ENCODE measurements at regions not wholly inside any gene's neighbourhood (a gene's known extent, or its start where the extent isn't known, plus 50 kb on each side); places are given as distances from the start of the nearest gene placed in this dataset.
"Not testable (repeated sequence)": the region's sequence is repeated elsewhere in the genome, so short reads cannot be mapped to it uniquely, and the experiment has no call there.

DNA sequence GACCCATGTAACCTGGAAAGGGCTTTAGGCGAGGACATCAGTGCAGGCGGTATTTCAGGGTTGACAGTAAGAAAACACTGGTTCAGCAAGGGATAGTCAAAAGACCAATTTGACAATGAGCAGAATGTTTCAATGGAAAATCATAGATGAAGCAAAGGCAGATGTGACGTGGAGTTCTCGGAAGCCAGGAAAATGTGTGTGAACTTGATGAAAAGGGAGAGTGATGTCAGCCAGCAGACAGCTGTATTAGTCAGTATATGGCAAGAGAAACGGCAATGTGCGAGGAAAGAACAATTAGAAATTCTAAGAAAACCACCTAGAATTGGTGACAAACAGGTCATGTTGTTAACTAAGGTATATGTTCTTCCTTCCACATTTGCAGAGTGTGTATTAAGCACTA lies 503.9 kb upstream of the DAB2 start:
- no peak for DNase-seq

GRCh38 chr5:39919876-39920275 lies 495.1 kb upstream of the DAB2 start:
- Histone ChIP-seq H3K36me3 (ENCODE audit: control insufficient read depth in 4 of 4, insufficient read depth in 4 of 4, low read length in 3 of 4) (no peaks in the 10 kb centered on the region), H3K4me1 (ENCODE audit: control extremely low read depth in 1 of 4, control insufficient read depth in 4 of 4, insufficient read depth in 4 of 4, low read length in 3 of 4) (no peaks in the 10 kb centered on the region), H3K4me3 (ENCODE audit: control insufficient read depth in 1 of 7, extremely low read depth in 1 of 7, insufficient read depth in 4 of 7, low read depth in 2 of 7, low read length in 6 of 7) (no peak overlapping the region), H3K9me3 (ENCODE audit: control extremely low read depth in 1 of 5, control insufficient read depth in 4 of 5, insufficient read depth in 2 of 5, low read depth in 1 of 5, low read length in 4 of 5) (no peaks in the 10 kb centered on the region), H3K27me3 (replicated peaks in 2 of 5; ENCODE audit: control insufficient read depth in 4 of 5, insufficient read depth in 5 of 5, low read length in 4 of 5) (no peaks in the 10 kb centered on the region), H3K27ac (ENCODE audit: insufficient read depth in 1 of 2, low read depth in 1 of 2, low read length in 2 of 2, poor library complexity in 1 of 2, severe bottlenecking in 2 of 2) (no peak overlapping the region)
- ChIA-PET CTCF (no interaction called here), POLR2A (no interaction called here)
- no CpG with 5 or more reads among the region's 1 CpG for WGBS (ENCODE audit: insufficient coverage)
- DNase-seq = no peak

More for the DNA sequence above, 503.9 kb upstream of the DAB2 start:
- no peaks in the 10 kb centered on the region for H3K9me3 ChIP-seq (ENCODE audit: control extremely low read depth in 1 of 5, control insufficient read depth in 4 of 5, insufficient read depth in 2 of 5, low read depth in 1 of 5, low read length in 4 of 5)
- POLR2A ChIA-PET = no interaction called here
- no peaks in the 10 kb centered on the region for H3K36me3 ChIP-seq (ENCODE audit: control insufficient read depth in 4 of 4, insufficient read depth in 4 of 4, low read length in 3 of 4)
- H3K27ac ChIP-seq (ENCODE audit: insufficient read depth in 1 of 2, low read depth in 1 of 2, low read length in 2 of 2, poor library complexity in 1 of 2, severe bottlenecking in 2 of 2) = no peak overlapping the region
- no peaks in the 10 kb centered on the region for H3K4me1 ChIP-seq (ENCODE audit: control extremely low read depth in 1 of 4, control insufficient read depth in 4 of 4, insufficient read depth in 4 of 4, low read length in 3 of 4)
- WGBS (ENCODE audit: insufficient coverage) = 93% methylated on average over 6 of the region's 6 CpGs
- CTCF ChIA-PET = no interaction called here
- no peaks in the 10 kb centered on the region for H3K27me3 ChIP-seq (replicated peaks in 2 of 5; ENCODE audit: control insufficient read depth in 4 of 5, insufficient read depth in 5 of 5, low read length in 4 of 5)
- no peak overlapping the region for H3K4me3 ChIP-seq (ENCODE audit: control insufficient read depth in 1 of 7, extremely low read depth in 1 of 7, insufficient read depth in 4 of 7, low read depth in 2 of 7, low read length in 6 of 7)

DNA sequence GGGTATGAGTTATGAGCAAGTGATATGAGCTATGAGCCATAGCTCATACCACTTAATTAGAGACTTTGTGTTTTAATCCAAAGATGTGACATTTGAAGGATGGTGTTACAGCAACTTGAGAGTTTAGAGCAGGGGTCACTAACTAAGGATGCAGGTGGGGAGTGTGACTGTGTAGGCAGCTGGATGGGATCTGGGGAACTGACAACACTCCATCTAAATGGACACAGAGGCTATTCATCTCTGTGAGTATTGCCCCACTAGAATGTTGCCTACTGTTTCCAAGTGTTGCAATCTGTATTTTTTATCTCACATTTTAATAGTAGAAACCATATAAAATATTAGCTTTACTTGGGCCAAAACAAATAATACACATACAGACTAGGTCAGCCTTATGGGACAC lies 488.1 kb upstream of the DAB2 start:
- CTCF ChIA-PET = no interaction called here

GRCh38 chr5:39907267-39907951 lies 482.6 kb upstream of the DAB2 start:
- 93% methylated on average over 19 of the region's 19 CpGs for WGBS (ENCODE audit: insufficient coverage)
- H3K27ac ChIP-seq (ENCODE audit: insufficient read depth in 1 of 2, low read depth in 1 of 2, low read length in 2 of 2, poor library complexity in 1 of 2, severe bottlenecking in 2 of 2); H3K4me1 ChIP-seq (ENCODE audit: control extremely low read depth in 1 of 4, control insufficient read depth in 4 of 4, insufficient read depth in 4 of 4, low read length in 3 of 4); H3K9me3 ChIP-seq (ENCODE audit: control extremely low read depth in 1 of 5, control insufficient read depth in 4 of 5, insufficient read depth in 2 of 5, low read depth in 1 of 5, low read length in 4 of 5); H3K27me3 ChIP-seq (replicated peaks in 2 of 5; ENCODE audit: control insufficient read depth in 4 of 5, insufficient read depth in 5 of 5, low read length in 4 of 5); CTCF ChIA-PET; DNase-seq; POLR2A ChIA-PET; H3K36me3 ChIP-seq (ENCODE audit: control insufficient read depth in 4 of 4, insufficient read depth in 4 of 4, low read length in 3 of 4); H3K4me3 ChIP-seq (ENCODE audit: control insufficient read depth in 1 of 7, extremely low read depth in 1 of 7, insufficient read depth in 4 of 7, low read depth in 2 of 7, low read length in 6 of 7): not testable (repeated sequence)

More for the DNA sequence above, 488.1 kb upstream of the DAB2 start:
- no peaks in the 10 kb centered on the region for H3K36me3 ChIP-seq (ENCODE audit: control insufficient read depth in 4 of 4, insufficient read depth in 4 of 4, low read length in 3 of 4)
- POLR2A ChIA-PET = no interaction called here
- no peak overlapping the region for H3K27ac ChIP-seq (ENCODE audit: insufficient read depth in 1 of 2, low read depth in 1 of 2, low read length in 2 of 2, poor library complexity in 1 of 2, severe bottlenecking in 2 of 2)
- no peak for DNase-seq
- H3K9me3 ChIP-seq (ENCODE audit: control extremely low read depth in 1 of 5, control insufficient read depth in 4 of 5, insufficient read depth in 2 of 5, low read depth in 1 of 5, low read length in 4 of 5) = no peaks in the 10 kb centered on the region
- no peaks in the 10 kb centered on the region for H3K27me3 ChIP-seq (replicated peaks in 2 of 5; ENCODE audit: control insufficient read depth in 4 of 5, insufficient read depth in 5 of 5, low read length in 4 of 5)
- H3K4me3 ChIP-seq (ENCODE audit: control insufficient read depth in 1 of 7, extremely low read depth in 1 of 7, insufficient read depth in 4 of 7, low read depth in 2 of 7, low read length in 6 of 7) = no peak overlapping the region
- no peaks in the 10 kb centered on the region for H3K4me1 ChIP-seq (ENCODE audit: control extremely low read depth in 1 of 4, control insufficient read depth in 4 of 4, insufficient read depth in 4 of 4, low read length in 3 of 4)

- Histone ChIP-seq H3K27me3 (replicated peaks in 2 of 5; ENCODE audit: control insufficient read depth in 4 of 5, insufficient read depth in 5 of 5, low read length in 4 of 5) (no peaks in the 10 kb centered on the region), H3K4me3 (ENCODE audit: control insufficient read depth in 1 of 7, extremely low read depth in 1 of 7, insufficient read depth in 4 of 7, low read depth in 2 of 7, low read length in 6 of 7) (no peak overlapping the region), H3K27ac (ENCODE audit: insufficient read depth in 1 of 2, low read depth in 1 of 2, low read length in 2 of 2, poor library complexity in 1 of 2, severe bottlenecking in 2 of 2) (no peak overlapping the region), H3K36me3 (ENCODE audit: control insufficient read depth in 4 of 4, insufficient read depth in 4 of 4, low read length in 3 of 4) (no peaks in the 10 kb centered on the region), H3K4me1 (ENCODE audit: control extremely low read depth in 1 of 4, control insufficient read depth in 4 of 4, insufficient read depth in 4 of 4, low read length in 3 of 4) (no peaks in the 10 kb centered on the region), H3K9me3 (ENCODE audit: control extremely low read depth in 1 of 5, control insufficient read depth in 4 of 5, insufficient read depth in 2 of 5, low read depth in 1 of 5, low read length in 4 of 5) (no peaks in the 10 kb centered on the region)
- no CpG with 5 or more reads among the region's 1 CpG for WGBS (ENCODE audit: insufficient coverage)
- CTCF ChIA-PET = no interaction called here
- peak in 1 of 3 donors; percentile 2 for DNase-seq
- POLR2A ChIA-PET = no interaction called here
These were observed 481.4 kb upstream of the DAB2 start for GRCh38 chr5:39906146-39906545.

DNA sequence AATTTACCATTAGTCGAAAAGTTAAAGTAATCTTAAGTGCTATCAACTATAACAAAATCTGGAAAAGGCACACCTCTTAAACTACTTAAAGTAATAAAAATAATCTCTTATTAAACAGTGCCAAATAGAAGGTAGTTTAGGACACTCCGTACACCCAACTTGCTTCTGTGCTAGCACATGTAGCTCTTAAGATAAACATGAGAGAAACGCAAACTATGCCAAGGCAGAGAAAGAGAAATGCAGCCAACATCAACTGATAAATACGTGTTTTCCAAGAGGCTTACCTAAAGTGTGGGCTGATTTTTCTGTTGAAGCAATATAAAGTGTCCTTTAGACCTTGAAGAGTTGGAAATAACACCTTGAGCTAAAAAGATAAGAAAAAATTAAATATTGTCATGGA lies 480.6 kb upstream of the DAB2 start:
- H3K27me3 ChIP-seq (replicated peaks in 2 of 5; ENCODE audit: control insufficient read depth in 4 of 5, insufficient read depth in 5 of 5, low read length in 4 of 5) = no peaks in the 10 kb centered on the region
- POLR2A ChIA-PET = no interaction called here
- no peak for DNase-seq
- H3K4me3 ChIP-seq (ENCODE audit: control insufficient read depth in 1 of 7, extremely low read depth in 1 of 7, insufficient read depth in 4 of 7, low read depth in 2 of 7, low read length in 6 of 7) = no peak overlapping the region
- 97% methylated on average over 3 of the region's 4 CpGs for WGBS (ENCODE audit: insufficient coverage)
- H3K4me1 ChIP-seq (ENCODE audit: control extremely low read depth in 1 of 4, control insufficient read depth in 4 of 4, insufficient read depth in 4 of 4, low read length in 3 of 4) = no peaks in the 10 kb centered on the region
- no peaks in the 10 kb centered on the region for H3K9me3 ChIP-seq (ENCODE audit: control extremely low read depth in 1 of 5, control insufficient read depth in 4 of 5, insufficient read depth in 2 of 5, low read depth in 1 of 5, low read length in 4 of 5)
- no peak overlapping the region for H3K27ac ChIP-seq (ENCODE audit: insufficient read depth in 1 of 2, low read depth in 1 of 2, low read length in 2 of 2, poor library complexity in 1 of 2, severe bottlenecking in 2 of 2)
- H3K36me3 ChIP-seq (ENCODE audit: control insufficient read depth in 4 of 4, insufficient read depth in 4 of 4, low read length in 3 of 4) = no peaks in the 10 kb centered on the region
- CTCF ChIA-PET = no interaction called here

DNA sequence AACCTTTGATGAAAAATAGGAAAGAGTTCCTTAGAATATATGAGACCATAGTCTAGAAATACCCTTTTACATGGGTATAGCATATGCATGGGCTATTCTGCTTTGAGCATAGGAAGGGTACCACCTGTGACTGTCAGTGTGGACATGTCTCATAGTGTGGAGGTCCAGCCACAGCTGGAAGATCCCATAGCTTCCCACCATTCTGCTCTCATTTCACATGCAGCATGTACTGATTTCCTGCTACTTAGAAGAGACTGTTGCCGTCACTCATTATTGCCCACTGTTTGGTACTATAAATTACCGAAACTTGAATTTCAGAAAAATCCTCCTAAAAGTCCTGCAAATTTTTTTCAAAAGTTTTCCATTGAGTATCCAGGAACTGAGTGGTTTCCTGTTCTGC lies 477.8 kb upstream of the DAB2 start:
- CTCF ChIA-PET = no interaction called here
- H3K27me3 ChIP-seq (replicated peaks in 2 of 5; ENCODE audit: control insufficient read depth in 4 of 5, insufficient read depth in 5 of 5, low read length in 4 of 5) = no peaks in the 10 kb centered on the region
- WGBS (ENCODE audit: insufficient coverage) = 100% methylated on average over 2 of the region's 2 CpGs
- no peaks in the 10 kb centered on the region for H3K9me3 ChIP-seq (ENCODE audit: control extremely low read depth in 1 of 5, control insufficient read depth in 4 of 5, insufficient read depth in 2 of 5, low read depth in 1 of 5, low read length in 4 of 5)
- H3K27ac ChIP-seq (ENCODE audit: insufficient read depth in 1 of 2, low read depth in 1 of 2, low read length in 2 of 2, poor library complexity in 1 of 2, severe bottlenecking in 2 of 2) = no peak overlapping the region
- no peaks in the 10 kb centered on the region for H3K36me3 ChIP-seq (ENCODE audit: control insufficient read depth in 4 of 4, insufficient read depth in 4 of 4, low read length in 3 of 4)
- H3K4me3 ChIP-seq (ENCODE audit: control insufficient read depth in 1 of 7, extremely low read depth in 1 of 7, insufficient read depth in 4 of 7, low read depth in 2 of 7, low read length in 6 of 7) = no peak overlapping the region
- H3K4me1 ChIP-seq (ENCODE audit: control extremely low read depth in 1 of 4, control insufficient read depth in 4 of 4, insufficient read depth in 4 of 4, low read length in 3 of 4) = no peaks in the 10 kb centered on the region
- DNase-seq = no peak
- POLR2A ChIA-PET = no interaction called here

Measured in common myeloid progenitor, CD34-positive (primary cell).